ENCODE measurements at regions not wholly inside any gene's neighbourhood (a gene's known extent, or its start where the extent isn't known, plus 50 kb on each side); places are given as distances from the start of the nearest gene placed in this dataset.

DNA sequence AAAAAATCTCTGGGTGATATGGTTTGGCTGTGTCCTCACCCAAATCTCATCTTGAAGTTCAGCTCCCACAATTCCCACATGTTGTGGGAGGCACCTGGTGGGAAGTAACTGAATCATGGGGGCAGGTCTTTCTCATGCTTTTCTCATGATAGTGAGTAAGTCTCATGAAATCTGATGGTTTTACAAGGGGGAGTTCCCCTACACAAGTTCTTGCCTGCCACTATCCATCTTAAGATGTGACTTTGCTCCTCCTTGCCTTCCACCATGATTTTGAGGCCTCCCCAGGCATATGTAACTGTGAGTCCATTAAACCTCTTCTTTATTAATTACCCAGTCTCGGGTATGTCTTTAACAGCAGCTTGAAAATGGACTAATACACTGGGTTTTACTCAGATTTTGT, 513.9 kb downstream of the TLE4 start:
- no peak overlapping the region for H3T11ph ChIP-seq (ENCODE audit: low read length)
- no CpG with 5 or more reads among the region's 1 CpG for WGBS (ENCODE audit: extremely low coverage, insufficient read length, low lambda C conversion rate)

More for the DNA sequence above, 513.9 kb downstream of the TLE4 start:
- no peaks in the 10 kb centered on the region for H3K9me3 ChIP-seq (ENCODE audit: control insufficient read depth, low read depth, low read length)
- H4K91ac ChIP-seq (ENCODE audit: insufficient read length, low read depth, low read length) = no peak overlapping the region
- H4K20me1 ChIP-seq (ENCODE audit: control insufficient read depth, insufficient read depth, insufficient read length) = no peaks in the 10 kb centered on the region
- H2BK5ac ChIP-seq (ENCODE audit: insufficient read length, low read length) = no peak overlapping the region
- H3K56ac ChIP-seq (ENCODE audit: insufficient read length, low read depth, low read length) = no peak overlapping the region
- Mint-ChIP-seq H3K4me3 (no peak overlapping the region), H3K36me3 (ENCODE audit: insufficient read depth in 1 of 3, low read depth in 3 of 3) (no peaks in the 10 kb centered on the region), H3K4me1 (no peaks in the 10 kb centered on the region), H3K27ac (no peak overlapping the region), H3K9me3 (no peaks in the 10 kb centered on the region; a peak in 1 of 5 replicates), H3K27me3 (ENCODE audit: low read depth) (no peaks in the 10 kb centered on the region; the same call in 1 of the 2 replicates)
- no peak overlapping the region for H2BK12ac ChIP-seq (ENCODE audit: insufficient read length, low read depth, low read length)
- no peak overlapping the region for H2BK120ac ChIP-seq (ENCODE audit: low read depth, low read length, poor library complexity, severe bottlenecking)
- no peak overlapping the region for H3K4ac ChIP-seq (ENCODE audit: low read depth, low read length)
- no peaks in the 10 kb centered on the region for H3K4me1 ChIP-seq (ENCODE audit: insufficient read depth, low read length)
- no peak overlapping the region for H3K23ac ChIP-seq (ENCODE audit: insufficient read length, low read depth, low read length)
- H2BK20ac ChIP-seq (ENCODE audit: low read depth, low read length, poor library complexity, severe bottlenecking) = no peak overlapping the region
- H3K79me1 ChIP-seq (ENCODE audit: insufficient read depth, low read depth, low read length, poor library complexity, severe bottlenecking) = no peaks in the 10 kb centered on the region
- no peak overlapping the region for H3K9ac ChIP-seq (ENCODE audit: extremely low read depth, insufficient read length, low read length)
- no peak overlapping the region for H3K14ac ChIP-seq (ENCODE audit: insufficient read depth, low read length)
- TF ChIP-seq, protein P1, sequence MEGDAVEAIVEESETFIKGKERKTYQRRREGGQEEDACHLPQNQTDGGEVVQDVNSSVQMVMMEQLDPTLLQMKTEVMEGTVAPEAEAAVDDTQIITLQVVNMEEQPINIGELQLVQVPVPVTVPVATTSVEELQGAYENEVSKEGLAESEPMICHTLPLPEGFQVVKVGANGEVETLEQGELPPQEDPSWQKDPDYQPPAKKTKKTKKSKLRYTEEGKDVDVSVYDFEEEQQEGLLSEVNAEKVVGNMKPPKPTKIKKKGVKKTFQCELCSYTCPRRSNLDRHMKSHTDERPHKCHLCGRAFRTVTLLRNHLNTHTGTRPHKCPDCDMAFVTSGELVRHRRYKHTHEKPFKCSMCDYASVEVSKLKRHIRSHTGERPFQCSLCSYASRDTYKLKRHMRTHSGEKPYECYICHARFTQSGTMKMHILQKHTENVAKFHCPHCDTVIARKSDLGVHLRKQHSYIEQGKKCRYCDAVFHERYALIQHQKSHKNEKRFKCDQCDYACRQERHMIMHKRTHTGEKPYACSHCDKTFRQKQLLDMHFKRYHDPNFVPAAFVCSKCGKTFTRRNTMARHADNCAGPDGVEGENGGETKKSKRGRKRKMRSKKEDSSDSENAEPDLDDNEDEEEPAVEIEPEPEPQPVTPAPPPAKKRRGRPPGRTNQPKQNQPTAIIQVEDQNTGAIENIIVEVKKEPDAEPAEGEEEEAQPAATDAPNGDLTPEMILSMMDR (conservative IDR thresholded peaks at IDR 0.05) = no peak
- no peak overlapping the region for H3K4me2 ChIP-seq (ENCODE audit: insufficient read depth, insufficient read length, low read length)
- H3K23me2 ChIP-seq (ENCODE audit: insufficient read length, low read depth, low read length, poor library complexity, severe bottlenecking) = no peaks in the 10 kb centered on the region
- no peaks in the 10 kb centered on the region for H3K79me2 ChIP-seq (ENCODE audit: insufficient read depth, low read length)
- no peak overlapping the region for H4K5ac ChIP-seq (ENCODE audit: insufficient read length, low read depth, low read length)
- H3K18ac ChIP-seq (ENCODE audit: insufficient read length, low read depth, low read length) = no peak overlapping the region
- H2AFZ ChIP-seq (ENCODE audit: low read length) = no peak overlapping the region
- H2AK5ac ChIP-seq (ENCODE audit: insufficient read length, low read length) = no peak overlapping the region
- H3K27ac ChIP-seq (ENCODE audit: insufficient read length, low read depth, low read length) = no peak overlapping the region
- H3K27me3 ChIP-seq (ENCODE audit: insufficient read depth, low read length) = no peaks in the 10 kb centered on the region
- H2BK15ac ChIP-seq (ENCODE audit: low read depth, low read length) = no peak overlapping the region
- DNase-seq = no peak
- no peak overlapping the region for H4K8ac ChIP-seq (replicated peaks; ENCODE audit: insufficient read length, low read depth, low read length)

Data from H9 (cell line).